ENCODE measurements at regions not wholly inside any gene's neighbourhood (a gene's known extent, or its start where the extent isn't known, plus 50 kb on each side); places are given as distances from the start of the nearest gene placed in this dataset.

- DNase-seq, result no peak
Measured at GRCh38 chr13:112124141-112124540, 57.2 kb downstream of the SOX1 start.

DNA sequence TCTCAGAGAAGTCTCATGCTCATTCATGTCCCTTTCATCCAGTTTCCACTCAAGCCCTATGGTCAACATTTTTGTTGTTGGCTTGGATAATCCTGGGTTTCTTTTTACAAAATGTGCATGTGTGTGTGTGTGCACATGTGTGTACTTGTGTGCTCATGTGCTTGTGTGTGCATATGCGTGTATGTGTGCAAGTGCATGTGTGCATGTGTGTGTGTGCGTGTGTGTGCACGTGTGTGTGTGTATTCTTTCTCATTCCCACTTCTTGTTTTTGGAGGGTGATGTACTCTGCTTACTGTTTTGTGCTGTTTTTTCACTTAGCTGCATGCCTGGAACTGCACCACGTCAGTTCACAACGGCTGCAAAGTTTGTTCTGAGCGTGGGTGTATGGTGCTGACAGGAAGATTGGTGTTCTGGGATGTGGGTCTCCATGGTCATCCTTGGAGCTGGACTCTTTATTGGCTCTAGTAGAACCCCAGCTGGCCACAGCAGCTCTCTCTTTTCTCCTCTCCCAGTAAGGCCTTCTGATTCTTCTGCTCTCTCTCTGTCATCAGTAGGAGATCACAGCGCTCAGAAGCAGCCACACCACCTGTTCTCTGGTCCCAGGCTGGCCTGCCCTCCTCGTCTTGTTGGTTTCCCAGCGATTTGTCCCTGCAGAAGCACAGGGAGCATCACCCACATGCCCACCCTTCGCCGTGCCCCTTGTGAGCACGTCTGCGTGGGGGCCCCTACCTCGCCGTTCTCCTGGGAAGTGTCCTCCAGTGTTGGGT, 60.8 kb downstream of the SOX1 start:
- no peak for DNase-seq

- no peak for DNase-seq
Measured at GRCh38 chr13:112128331-112128610, 61.3 kb downstream of the SOX1 start.

- no peak for DNase-seq
Measured at GRCh38 chr13:112130418-112130817, 63.5 kb downstream of the SOX1 start.

- DNase-seq, result no peak
Measured at GRCh38 chr13:112131081-112131712, 64.2 kb downstream of the SOX1 start.

GRCh38 chr13:112131713-112132113, 64.8 kb downstream of the SOX1 start:
- DNase-seq, result no peak

DNA sequence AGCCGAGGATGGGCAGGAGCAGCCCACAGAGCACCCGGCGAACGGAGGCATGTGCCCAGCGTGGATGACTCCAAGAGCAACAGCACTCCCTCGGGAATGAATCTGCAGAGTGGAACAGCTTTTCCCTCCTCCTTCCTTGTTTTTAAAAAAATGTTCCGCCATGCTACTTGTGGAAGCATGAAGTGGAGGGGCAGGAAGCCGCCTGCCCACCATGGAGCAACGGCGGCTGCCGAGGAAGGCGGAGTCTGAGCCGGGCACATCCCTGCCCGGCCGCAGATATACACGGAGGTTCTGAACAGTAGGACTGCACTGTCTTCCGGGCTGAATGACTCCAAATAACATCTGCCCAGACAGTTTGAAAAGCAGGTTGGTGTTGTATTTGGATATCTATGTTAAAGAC, 65.2 kb downstream of the SOX1 start:
- no peak for DNase-seq

DNA sequence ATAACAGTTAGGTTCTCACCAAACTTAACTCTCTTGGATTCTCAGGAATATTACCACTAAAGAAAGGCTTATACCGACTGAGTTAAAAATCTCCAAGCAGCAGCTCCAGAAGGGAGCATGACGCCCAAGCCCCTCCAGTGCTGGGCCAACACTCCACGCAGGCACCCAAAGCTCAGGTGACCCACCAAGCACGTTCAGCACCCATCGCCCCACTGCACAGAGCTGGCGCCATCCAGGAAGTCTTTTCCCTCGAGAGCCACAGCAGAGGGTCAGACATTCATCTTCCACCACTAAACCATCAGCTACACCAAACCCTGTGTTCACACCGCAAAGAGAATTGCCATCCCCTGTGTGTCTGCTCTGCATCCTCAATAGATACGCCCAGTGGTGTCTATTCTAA, 65.7 kb downstream of the SOX1 start:
- no peak for DNase-seq

- no peak for DNase-seq
Measured at GRCh38 chr13:112133499-112134390, 66.8 kb downstream of the SOX1 start.

DNA sequence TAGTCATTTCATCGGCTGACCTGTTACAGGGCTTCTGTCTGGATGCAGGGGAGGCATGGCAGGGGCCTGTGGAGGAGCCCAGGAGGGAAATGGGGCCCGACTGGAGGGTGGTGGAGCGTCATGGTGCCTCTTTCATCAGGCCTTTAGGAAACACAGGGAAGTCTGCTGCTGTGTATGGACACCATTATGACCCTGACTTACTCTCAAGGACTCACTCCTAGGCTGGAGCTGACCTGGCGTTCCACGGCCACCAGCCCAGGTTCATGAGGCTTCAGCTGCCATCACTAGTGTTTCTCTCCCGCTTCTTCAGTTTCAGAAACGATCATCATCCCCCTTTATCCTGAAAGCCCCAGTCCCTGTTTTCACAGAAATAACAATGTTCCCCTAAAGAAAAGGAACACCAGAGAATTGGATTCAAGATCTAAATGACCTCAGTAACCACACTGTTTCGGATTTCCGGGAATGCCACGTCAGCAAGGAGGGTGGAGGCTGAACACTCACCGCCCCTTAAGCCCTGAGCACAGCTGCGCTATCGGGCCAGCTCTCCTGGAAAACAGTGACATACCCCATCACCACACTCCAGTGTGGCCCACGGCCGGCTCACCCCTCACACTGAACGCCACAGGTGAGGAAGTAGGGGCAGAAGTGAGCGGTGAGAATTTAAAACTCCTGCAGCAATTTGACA, 67.6 kb downstream of the SOX1 start:
- DNase-seq, result no peak

DNA sequence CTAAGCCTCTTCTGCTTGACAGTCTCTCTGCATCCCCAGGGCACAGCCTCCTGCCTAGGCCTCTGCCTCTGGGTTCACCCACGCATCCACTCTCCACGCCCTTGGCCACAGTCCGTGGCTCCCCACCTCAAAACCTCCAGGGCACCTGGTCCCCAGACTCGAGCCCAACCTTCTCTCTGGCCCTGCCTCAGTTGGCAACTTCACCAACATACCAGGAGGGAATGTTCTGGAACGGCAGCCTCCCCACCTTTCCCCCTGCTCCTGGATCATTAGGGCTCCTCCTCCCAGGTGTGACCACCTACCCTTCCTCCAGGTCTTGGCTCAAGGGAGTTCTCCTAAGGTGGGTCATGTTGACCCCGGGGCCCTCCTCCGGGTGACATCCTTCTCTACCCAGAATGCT, 69.1 kb downstream of the SOX1 start:
- no peak for DNase-seq

DNA sequence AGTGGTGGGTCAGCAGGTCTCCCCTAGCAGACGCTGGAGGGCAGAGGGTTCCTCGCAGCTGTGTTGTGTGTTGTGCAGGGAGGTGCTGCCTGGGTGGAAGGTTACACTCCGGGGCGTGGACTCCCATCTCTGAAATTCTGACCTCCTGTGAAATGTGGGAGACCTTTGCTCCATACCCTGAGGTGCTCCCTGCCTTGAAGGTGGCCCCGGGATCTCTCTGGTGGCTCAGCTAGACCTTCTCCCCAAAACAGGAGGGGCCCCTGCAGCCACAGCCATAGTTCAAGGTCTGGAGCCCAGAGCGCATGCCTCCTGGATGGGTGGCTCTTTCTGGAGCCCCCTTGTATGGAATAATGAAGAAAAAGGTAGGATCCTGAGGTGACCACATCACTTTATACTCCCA, 70.2 kb downstream of the SOX1 start:
- no peak for DNase-seq

GRCh38 chr13:112140366-112140765, 73.4 kb downstream of the SOX1 start:
- DNase-seq, result no peak

GRCh38 chr13:112141643-112142400, 74.9 kb downstream of the SOX1 start:
- no peak for DNase-seq

- no peak for DNase-seq
Measured at GRCh38 chr13:112142401-112142930, 75.5 kb downstream of the SOX1 start.

GRCh38 chr13:112143046-112143752, 76.2 kb downstream of the SOX1 start:
- no peak for DNase-seq

DNA sequence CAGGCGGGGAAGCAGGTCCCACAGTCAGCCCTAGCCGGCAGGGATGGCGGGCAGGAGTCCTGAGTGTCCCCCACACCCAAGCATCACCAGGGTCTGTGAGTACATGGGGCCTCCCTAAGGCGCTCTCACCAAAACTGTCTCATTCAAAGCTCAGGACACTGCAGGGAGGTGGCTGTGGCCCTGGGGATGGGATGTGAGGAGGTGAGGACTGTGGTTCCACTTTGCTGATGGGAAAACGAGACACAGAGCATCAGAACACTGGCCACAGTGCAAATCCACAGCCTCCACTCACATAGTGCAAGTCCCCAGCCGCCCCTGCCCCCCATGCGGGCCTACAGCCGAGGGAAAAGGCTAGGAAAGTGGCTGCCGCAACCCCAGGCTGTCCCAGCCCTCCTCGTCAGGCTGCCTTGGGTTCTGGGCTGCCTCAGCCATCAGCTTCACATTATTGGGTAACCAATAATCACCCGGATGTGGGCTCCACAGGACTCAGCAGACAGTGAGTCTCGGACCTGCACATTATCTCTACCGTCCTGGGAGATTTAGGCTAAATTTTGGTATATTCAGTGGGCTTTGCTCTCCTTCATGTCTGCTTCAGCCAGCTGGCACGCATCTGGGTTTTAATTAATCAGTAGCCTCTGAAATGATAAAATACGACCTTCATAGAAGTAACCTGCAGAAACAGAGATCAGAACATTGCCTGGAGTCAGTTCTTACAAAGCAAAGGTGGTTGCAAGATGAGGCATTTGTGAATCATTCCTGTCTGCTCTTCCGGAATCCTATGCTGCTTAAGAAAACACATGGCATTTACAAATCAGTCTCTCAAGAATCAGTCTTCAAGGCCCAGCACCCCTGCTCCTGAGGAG, 77.0 kb downstream of the SOX1 start:
- DNase-seq, result no peak

DNA sequence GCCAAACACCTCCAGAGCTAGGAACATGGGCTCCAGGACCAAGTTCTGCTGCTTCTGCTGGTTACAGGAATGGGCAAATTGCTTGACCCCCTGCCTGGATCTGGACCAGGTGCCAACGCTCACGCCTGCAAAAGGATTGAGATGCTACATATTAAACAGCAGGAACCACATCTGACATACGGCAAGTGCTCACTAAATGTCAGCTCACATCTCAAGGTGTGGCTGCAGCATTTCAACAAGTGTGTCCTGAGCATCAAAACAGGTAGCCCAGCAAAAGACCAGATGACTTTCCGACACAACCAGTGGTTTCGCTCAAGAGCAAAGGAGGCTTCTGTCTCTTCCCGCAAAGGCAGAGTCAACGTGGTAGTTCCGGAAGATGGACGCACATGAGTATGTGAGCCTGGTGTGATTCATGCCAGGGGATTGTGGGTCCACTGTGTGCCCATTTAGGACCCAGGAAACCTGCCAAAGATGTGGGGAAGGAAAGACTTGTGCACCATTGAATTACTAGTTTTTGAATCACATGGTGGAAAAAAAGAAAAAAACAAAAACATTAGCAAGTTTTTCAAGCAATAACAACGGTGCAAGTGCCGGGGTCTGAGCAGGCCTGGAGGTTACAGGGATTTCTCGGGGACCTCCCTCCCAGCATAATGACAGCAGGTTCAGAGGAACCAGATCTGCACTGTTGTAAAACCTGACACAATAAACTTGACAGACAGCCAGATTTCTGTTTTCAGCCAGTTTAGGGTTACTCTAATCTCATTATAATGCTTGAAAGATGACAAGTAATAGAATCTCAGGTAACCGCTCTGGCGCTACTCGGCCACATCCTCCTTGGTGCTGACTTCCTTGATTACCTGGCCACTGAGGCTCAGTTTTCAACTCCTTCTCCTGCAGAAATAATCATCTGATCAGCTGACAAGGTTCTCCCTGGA, 77.9 kb downstream of the SOX1 start:
- no peak for DNase-seq

DNA sequence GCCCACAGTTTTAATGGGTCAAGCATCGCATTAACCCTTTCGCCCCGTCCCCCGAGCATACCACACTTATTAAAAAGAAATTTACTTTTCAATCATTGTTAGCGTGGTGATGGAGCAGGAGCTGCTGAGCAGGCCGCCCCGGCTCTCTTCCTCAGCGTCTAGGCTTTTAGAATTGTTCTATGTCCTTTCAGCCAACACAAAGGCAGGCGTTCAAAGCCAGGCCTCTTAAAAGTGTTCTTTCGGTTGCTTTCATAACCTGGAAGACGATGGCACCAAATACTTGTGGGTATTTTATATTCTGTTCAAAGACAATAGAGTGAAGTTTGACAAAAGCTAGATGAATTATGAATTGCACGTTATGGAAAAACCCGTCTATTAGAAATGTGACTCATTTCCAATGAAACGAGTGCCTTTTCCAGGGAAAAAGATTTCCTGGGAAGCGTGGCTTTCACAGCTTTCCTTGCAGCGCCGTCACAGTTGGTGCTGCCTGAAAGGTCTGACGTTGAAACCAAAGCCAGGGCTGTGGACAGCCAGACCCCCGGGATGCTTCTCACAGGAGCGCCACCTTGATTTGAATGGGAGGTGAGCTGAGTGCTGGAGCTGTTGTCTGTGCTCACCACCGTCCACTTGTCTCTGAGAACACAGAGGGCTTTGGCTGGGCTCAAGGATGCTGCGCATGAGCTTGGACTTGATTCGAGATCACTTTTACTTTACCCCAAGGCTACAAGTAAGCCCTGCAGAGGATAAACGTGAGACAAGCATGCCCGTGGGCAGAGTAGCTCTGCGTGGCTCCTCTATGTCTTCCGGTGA, 78.8 kb downstream of the SOX1 start:
- no peak for DNase-seq
